ENCODE measurements at regions not wholly inside any gene's neighbourhood (a gene's known extent, or its start where the extent isn't known, plus 50 kb on each side); places are given as distances from the start of the nearest gene placed in this dataset.

GRCh38 chr5:20105915-20106314 is 117.9 kb upstream of the CDH18 start:
- no peak for DNase-seq

- DNase-seq = no peak
Observed at GRCh38 chr5:20102293-20102692, 114.3 kb upstream of the CDH18 start.

- no peak for DNase-seq
Observed at GRCh38 chr5:20098694-20099093, 110.7 kb upstream of the CDH18 start.

GRCh38 chr5:20088361-20088760 is 100.4 kb upstream of the CDH18 start:
- DNase-seq = no peak

GRCh38 chr5:20087299-20087698 is 99.3 kb upstream of the CDH18 start:
- DNase-seq = no peak

- no peak for DNase-seq
Observed at GRCh38 chr5:20077186-20077585, 89.2 kb upstream of the CDH18 start.

GRCh38 chr5:20056933-20057332 is 68.9 kb upstream of the CDH18 start:
- DNase-seq = no peak

GRCh38 chr5:20055301-20055700 is 67.3 kb upstream of the CDH18 start:
- no peak for DNase-seq

- no peak for DNase-seq
Observed at GRCh38 chr5:20050262-20050661, 62.3 kb upstream of the CDH18 start.

GRCh38 chr5:20044460-20044859 is 56.5 kb upstream of the CDH18 start:
- no peak for DNase-seq

- no peak for DNase-seq
Observed at GRCh38 chr5:20041326-20042274, 53.6 kb upstream of the CDH18 start.

- DNase-seq = no peak
Observed at GRCh38 chr5:20040901-20041300, 52.9 kb upstream of the CDH18 start.
